ENCODE measurements at regions not wholly inside any gene's neighbourhood (a gene's known extent, or its start where the extent isn't known, plus 50 kb on each side); places are given as distances from the start of the nearest gene placed in this dataset.
"Not testable (repeated sequence)": the region's sequence is repeated elsewhere in the genome, so short reads cannot be mapped to it uniquely, and the experiment has no call there.

- DNase-seq; ATAC-seq; H3K4me1 ChIP-seq (ENCODE audit: control insufficient read depth, insufficient read depth, low read length); intact Hi-C loops (cut with DNase I); H3K27ac ChIP-seq (ENCODE audit: low read length); H3K27me3 ChIP-seq (ENCODE audit: control insufficient read depth, insufficient read depth); H3K9me3 ChIP-seq (ENCODE audit: control insufficient read depth, low read length); H3K4me3 ChIP-seq (ENCODE audit: low read length): not testable (repeated sequence)
- 50% methylated on average over 1 of the region's 1 CpG for WGBS
Observed at GRCh38 chr11:101216091-101216490, 86.5 kb upstream of the PGR start.

GRCh38 chr11:101215069-101215468 lies 85.5 kb upstream of the PGR start:
- H3K27ac ChIP-seq (ENCODE audit: low read length), result no peak overlapping the region
- intact Hi-C loops (cut with DNase I), result no loop called here
- no peaks in the 10 kb centered on the region for H3K9me3 ChIP-seq (ENCODE audit: control insufficient read depth, low read length)
- no peak overlapping the region for H3K4me3 ChIP-seq (ENCODE audit: low read length)
- DNase-seq, result no peak
- no peaks in the 10 kb centered on the region for H3K27me3 ChIP-seq (ENCODE audit: control insufficient read depth, insufficient read depth)
- ATAC-seq, result no peak
- no peaks in the 10 kb centered on the region for H3K4me1 ChIP-seq (ENCODE audit: control insufficient read depth, insufficient read depth, low read length)
- WGBS, result 77% methylated on average over 1 of the region's 1 CpG

DNA sequence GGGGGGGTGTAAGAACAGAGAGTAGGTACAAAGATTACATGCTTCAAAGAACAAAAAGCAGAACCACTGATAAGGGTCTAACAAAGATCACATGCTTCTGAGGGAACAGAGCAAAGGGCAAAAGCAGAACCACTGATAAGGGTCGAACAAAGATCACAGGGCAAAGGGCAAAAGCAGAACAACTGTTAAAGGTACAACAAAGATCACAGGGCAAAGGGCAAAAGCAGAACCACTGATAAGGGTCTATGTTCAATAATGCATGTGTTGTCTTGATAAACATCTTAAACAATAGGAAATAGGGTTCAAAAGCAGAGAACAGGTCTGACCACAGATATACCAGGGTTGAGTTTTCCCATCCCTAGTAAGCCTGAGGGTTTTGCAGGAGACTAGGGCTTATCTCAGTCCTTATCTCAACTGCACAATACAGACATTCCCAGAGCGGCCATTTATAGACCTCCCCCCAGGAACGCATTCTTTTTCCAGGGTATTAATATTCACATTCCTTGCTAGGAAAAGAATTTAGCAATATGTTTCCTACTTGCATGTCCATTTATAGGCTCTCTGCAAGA lies 81.9 kb upstream of the PGR start:
- Histone ChIP-seq H3K4me3 (ENCODE audit: low read length) (no peak overlapping the region), H3K27ac (ENCODE audit: low read length) (no peak overlapping the region), H3K4me1 (ENCODE audit: control insufficient read depth, insufficient read depth, low read length) (no peaks in the 10 kb centered on the region), H3K9me3 (ENCODE audit: control insufficient read depth, low read length) (no peaks in the 10 kb centered on the region), H3K27me3 (ENCODE audit: control insufficient read depth, insufficient read depth) (no peaks in the 10 kb centered on the region)
- intact Hi-C loops (cut with DNase I), result no loop called here
- no peak for DNase-seq
- no peak for ATAC-seq
- WGBS, result 74% methylated on average over 3 of the region's 3 CpGs

DNA sequence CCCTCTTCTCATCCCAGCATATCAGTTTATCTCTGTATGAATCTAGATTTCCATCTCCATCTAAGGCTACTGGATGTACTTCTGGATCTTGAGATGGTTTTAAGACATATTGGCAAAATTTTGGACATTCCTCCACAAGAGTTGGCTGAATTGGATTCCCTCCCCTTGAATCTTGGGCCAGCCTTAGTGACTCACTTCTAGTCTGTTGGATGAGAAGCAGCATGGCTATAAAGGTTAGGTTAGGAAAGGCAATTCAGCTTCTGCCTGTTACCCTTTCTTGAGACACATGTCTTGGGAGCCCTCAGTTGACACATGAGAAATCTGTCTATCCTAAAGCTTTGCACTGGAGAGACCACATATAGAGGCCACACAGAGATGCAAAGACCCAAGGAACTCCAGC lies 73.0 kb upstream of the PGR start:
- no peaks in the 10 kb centered on the region for H3K27me3 ChIP-seq (ENCODE audit: control insufficient read depth, insufficient read depth)
- intact Hi-C loops (cut with DNase I), result no loop called here
- H3K4me3 ChIP-seq (ENCODE audit: low read length), result no peak overlapping the region
- no peaks in the 10 kb centered on the region for H3K4me1 ChIP-seq (ENCODE audit: control insufficient read depth, insufficient read depth, low read length)
- ATAC-seq, result no peak
- no peak overlapping the region for H3K27ac ChIP-seq (ENCODE audit: low read length)
- DNase-seq, result no peak
- H3K9me3 ChIP-seq (ENCODE audit: control insufficient read depth, low read length), result no peaks in the 10 kb centered on the region

GRCh38 chr11:101199416-101199815 lies 69.8 kb upstream of the PGR start:
- intact Hi-C loops (cut with DNase I), result no loop called here
- no peaks in the 10 kb centered on the region for H3K4me1 ChIP-seq (ENCODE audit: control insufficient read depth, insufficient read depth, low read length)
- H3K4me3 ChIP-seq (ENCODE audit: low read length), result no peak overlapping the region
- WGBS, result 63% methylated on average over 2 of the region's 2 CpGs
- ATAC-seq, result no peak
- DNase-seq, result no peak
- H3K9me3 ChIP-seq (ENCODE audit: control insufficient read depth, low read length), result no peaks in the 10 kb centered on the region
- H3K27me3 ChIP-seq (ENCODE audit: control insufficient read depth, insufficient read depth), result no peaks in the 10 kb centered on the region
- H3K27ac ChIP-seq (ENCODE audit: low read length), result no peak overlapping the region

GRCh38 chr11:101195294-101195693 lies 65.7 kb upstream of the PGR start:
- no peaks in the 10 kb centered on the region for H3K27me3 ChIP-seq (ENCODE audit: control insufficient read depth, insufficient read depth)
- DNase-seq (no peak), ATAC-seq (no peak)
- no peak overlapping the region for H3K4me3 ChIP-seq (ENCODE audit: low read length)
- 39% methylated on average over 2 of the region's 2 CpGs for WGBS
- H3K9me3 ChIP-seq (ENCODE audit: control insufficient read depth, low read length), result no peaks in the 10 kb centered on the region
- intact Hi-C loops (cut with DNase I), result no loop called here
- no peaks in the 10 kb centered on the region for H3K4me1 ChIP-seq (ENCODE audit: control insufficient read depth, insufficient read depth, low read length)
- no peak overlapping the region for H3K27ac ChIP-seq (ENCODE audit: low read length)

DNA sequence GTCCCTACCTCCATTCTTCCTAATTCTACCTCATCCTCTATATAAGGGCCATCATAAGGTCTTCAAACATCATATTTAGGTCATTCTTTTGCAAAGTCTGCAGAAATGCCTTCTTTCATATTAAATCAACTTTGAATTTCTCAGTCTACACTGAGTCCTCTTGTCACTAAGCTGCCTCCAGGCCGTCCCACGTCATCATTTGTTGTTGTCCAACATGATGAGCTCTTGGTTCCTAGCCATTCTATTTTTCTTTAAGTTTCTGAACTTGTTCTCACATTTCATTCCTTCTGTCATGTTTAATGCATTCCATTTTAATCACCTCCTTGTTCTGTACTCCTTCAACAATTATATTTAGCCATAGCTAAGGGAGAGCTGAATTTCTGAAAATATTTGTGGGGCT lies 59.2 kb upstream of the PGR start:
- intact Hi-C loops (cut with DNase I), result no loop called here
- Histone ChIP-seq H3K4me3 (ENCODE audit: low read length) (no peak overlapping the region), H3K9me3 (ENCODE audit: control insufficient read depth, low read length) (no peaks in the 10 kb centered on the region), H3K4me1 (ENCODE audit: control insufficient read depth, insufficient read depth, low read length) (no peaks in the 10 kb centered on the region), H3K27ac (ENCODE audit: low read length) (no peak overlapping the region), H3K27me3 (ENCODE audit: control insufficient read depth, insufficient read depth) (no peaks in the 10 kb centered on the region)
- 66% methylated on average over 2 of the region's 2 CpGs for WGBS
- DNase-seq (no peak), ATAC-seq (no peak)

- ATAC-seq (peak in 1 of 2 donors; percentile 31), DNase-seq (no peak)
- Histone ChIP-seq H3K4me3 (ENCODE audit: low read length) (no peak overlapping the region), H3K4me1 (ENCODE audit: control insufficient read depth, insufficient read depth, low read length) (no peaks in the 10 kb centered on the region), H3K27ac (ENCODE audit: low read length) (no peak overlapping the region), H3K9me3 (ENCODE audit: control insufficient read depth, low read length) (no peaks in the 10 kb centered on the region), H3K27me3 (ENCODE audit: control insufficient read depth, insufficient read depth) (no peaks in the 10 kb centered on the region)
- WGBS, result 53% methylated on average over 3 of the region's 3 CpGs
- intact Hi-C loops (cut with DNase I), result no loop called here
Observed at GRCh38 chr11:101188173-101188572, 58.6 kb upstream of the PGR start.

GRCh38 chr11:101187748-101188147 lies 58.1 kb upstream of the PGR start:
- DNase-seq (no peak), ATAC-seq (no peak)
- 71% methylated on average over 1 of the region's 1 CpG for WGBS
- Histone ChIP-seq H3K27me3 (ENCODE audit: control insufficient read depth, insufficient read depth) (no peaks in the 10 kb centered on the region), H3K27ac (ENCODE audit: low read length) (no peak overlapping the region), H3K4me1 (ENCODE audit: control insufficient read depth, insufficient read depth, low read length) (no peaks in the 10 kb centered on the region), H3K4me3 (ENCODE audit: low read length) (no peak overlapping the region), H3K9me3 (ENCODE audit: control insufficient read depth, low read length) (no peaks in the 10 kb centered on the region)
- intact Hi-C loops (cut with DNase I), result no loop called here

DNA sequence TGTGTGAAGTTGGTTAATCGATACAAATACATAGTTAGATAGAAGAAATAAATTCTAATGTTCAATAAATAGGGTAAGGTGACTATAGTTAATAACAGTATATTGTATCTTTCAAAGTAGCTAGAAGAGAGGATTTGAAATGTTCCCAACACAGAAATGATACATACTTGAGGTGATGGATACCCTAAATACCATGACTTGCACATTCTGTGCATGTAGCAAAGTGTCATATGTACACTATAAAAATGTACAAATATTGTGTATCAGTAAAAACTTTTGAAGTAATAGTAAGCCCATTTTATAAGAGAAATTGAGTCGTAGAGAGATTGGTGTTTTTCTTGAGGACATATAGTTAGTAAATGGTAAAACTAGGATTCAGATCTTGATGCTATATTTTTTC lies 56.4 kb upstream of the PGR start:
- intact Hi-C loops (cut with DNase I), result no loop called here
- H3K4me3 ChIP-seq (ENCODE audit: low read length), result no peak overlapping the region
- ATAC-seq, result no peak
- H3K27ac ChIP-seq (ENCODE audit: low read length), result no peak overlapping the region
- no peak for DNase-seq
- H3K9me3 ChIP-seq (ENCODE audit: control insufficient read depth, low read length), result no peaks in the 10 kb centered on the region
- no peaks in the 10 kb centered on the region for H3K27me3 ChIP-seq (ENCODE audit: control insufficient read depth, insufficient read depth)
- H3K4me1 ChIP-seq (ENCODE audit: control insufficient read depth, insufficient read depth, low read length), result no peaks in the 10 kb centered on the region
- WGBS, result 90% methylated on average over 2 of the region's 2 CpGs

DNA sequence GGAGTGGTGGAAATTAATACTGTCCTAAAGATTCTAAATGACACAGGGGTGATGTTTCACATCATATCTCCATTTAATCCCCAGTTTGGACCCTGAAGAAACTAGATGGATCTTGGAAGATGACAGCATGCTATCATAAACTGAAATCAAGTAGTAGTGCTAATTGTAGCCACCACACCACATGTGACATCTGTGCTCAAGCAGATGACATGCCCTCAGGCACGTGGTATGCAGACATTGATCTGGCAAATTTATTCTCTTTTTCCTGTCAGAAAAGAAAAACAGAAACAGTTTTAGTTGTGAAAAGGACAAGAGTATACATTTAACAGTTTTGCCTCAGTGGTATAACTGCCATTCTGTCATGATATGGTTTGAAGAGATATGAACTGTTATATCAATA lies 52.9 kb upstream of the PGR start:
- Histone ChIP-seq H3K27ac (ENCODE audit: low read length) (no peak overlapping the region), H3K9me3 (ENCODE audit: control insufficient read depth, low read length) (no peaks in the 10 kb centered on the region), H3K4me3 (ENCODE audit: low read length) (no peak overlapping the region), H3K27me3 (ENCODE audit: control insufficient read depth, insufficient read depth) (no peaks in the 10 kb centered on the region), H3K4me1 (ENCODE audit: control insufficient read depth, insufficient read depth, low read length) (no peaks in the 10 kb centered on the region)
- DNase-seq (no peak), ATAC-seq (no peak)
- intact Hi-C loops (cut with DNase I), result no loop called here
- 52% methylated on average over 1 of the region's 1 CpG for WGBS

- WGBS, result 50% methylated on average over 1 of the region's 1 CpG
- no peak overlapping the region for H3K27ac ChIP-seq (ENCODE audit: low read length)
- no peaks in the 10 kb centered on the region for H3K27me3 ChIP-seq (ENCODE audit: control insufficient read depth, insufficient read depth)
- intact Hi-C loops (cut with DNase I), result no loop called here
- H3K4me1 ChIP-seq (ENCODE audit: control insufficient read depth, insufficient read depth, low read length), result no peaks in the 10 kb centered on the region
- no peak for DNase-seq
- no peak for ATAC-seq
- H3K4me3 ChIP-seq (ENCODE audit: low read length), result no peak overlapping the region
- H3K9me3 ChIP-seq (ENCODE audit: control insufficient read depth, low read length), result no peaks in the 10 kb centered on the region
Observed at GRCh38 chr11:101180481-101180880, 50.9 kb upstream of the PGR start.
